ENCODE measurements at regions not wholly inside any gene's neighbourhood (a gene's known extent, or its start where the extent isn't known, plus 50 kb on each side); places are given as distances from the start of the nearest gene placed in this dataset.

DNA sequence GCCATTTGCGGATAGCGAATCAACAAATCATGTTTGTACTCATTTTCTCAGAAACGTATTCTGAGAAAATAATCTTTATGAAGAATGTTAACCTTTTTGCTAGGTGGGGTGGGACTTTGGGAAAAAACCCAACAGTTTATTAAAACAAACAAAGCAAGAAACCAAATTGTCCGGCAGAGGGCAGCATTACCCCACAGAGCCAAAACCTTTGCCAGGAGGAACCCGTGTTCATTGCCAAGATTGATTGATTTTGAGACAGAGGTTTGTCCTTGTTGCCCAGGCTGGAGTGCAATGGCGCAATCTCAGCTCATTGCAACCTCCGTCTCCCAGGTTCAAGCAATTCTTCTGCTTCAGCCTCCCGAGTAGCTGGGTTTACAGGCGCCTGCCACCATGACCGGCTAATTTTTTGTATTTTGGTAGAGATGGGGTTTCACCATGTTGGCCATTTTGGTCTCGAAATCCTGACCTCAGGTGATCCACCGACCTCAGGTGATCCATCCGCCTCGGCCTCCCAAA lies 70.8 kb upstream of the RHOU start:
- Histone ChIP-seq H3K27ac (ENCODE audit: low read depth in 1 of 2, low read length in 2 of 2) (no peak overlapping the region), H3K36me3 (ENCODE audit: insufficient read depth, low read length) (no peaks in the 10 kb centered on the region), H3K9me3 (ENCODE audit: control insufficient read depth in 1 of 2, insufficient read depth in 1 of 2, low read length in 2 of 2) (no peaks in the 10 kb centered on the region), H3K4me1 (ENCODE audit: insufficient read depth, low read length) (peaks cover 5% of the 10 kb centered on the region), H3K27me3 (ENCODE audit: control insufficient read depth in 1 of 2, insufficient read depth in 2 of 2, low read length in 2 of 2) (no peaks in the 10 kb centered on the region), H3K4me3 (ENCODE audit: low read length) (no peak overlapping the region)
- ChIA-PET POLR2A (interaction anchor here (2.1 kb wide), 1 partner anchor 590 kb away, joined by 11 read pairs; no protein-coding TSS in a partner anchor), CTCF (interaction anchor here (0.8 to 2.8 kb wide), 8 partner anchors 9 to 894 kb away, joined by 3 to 22 read pairs (median 4); partner anchors contain the start of gene ABCB10)
- Mint-ChIP-seq H3K36me3 (ENCODE audit: low read depth) (no peaks in the 10 kb centered on the region), H3K9me3 (no peaks in the 10 kb centered on the region), H3K27ac (no peak overlapping the region), H3K4me3 (no peak overlapping the region), H3K27me3 (peaks cover 3% of the 10 kb centered on the region), H3K4me1 (ENCODE audit: low read depth) (no peaks in the 10 kb centered on the region)
- TF ChIP-seq, protein P1, sequence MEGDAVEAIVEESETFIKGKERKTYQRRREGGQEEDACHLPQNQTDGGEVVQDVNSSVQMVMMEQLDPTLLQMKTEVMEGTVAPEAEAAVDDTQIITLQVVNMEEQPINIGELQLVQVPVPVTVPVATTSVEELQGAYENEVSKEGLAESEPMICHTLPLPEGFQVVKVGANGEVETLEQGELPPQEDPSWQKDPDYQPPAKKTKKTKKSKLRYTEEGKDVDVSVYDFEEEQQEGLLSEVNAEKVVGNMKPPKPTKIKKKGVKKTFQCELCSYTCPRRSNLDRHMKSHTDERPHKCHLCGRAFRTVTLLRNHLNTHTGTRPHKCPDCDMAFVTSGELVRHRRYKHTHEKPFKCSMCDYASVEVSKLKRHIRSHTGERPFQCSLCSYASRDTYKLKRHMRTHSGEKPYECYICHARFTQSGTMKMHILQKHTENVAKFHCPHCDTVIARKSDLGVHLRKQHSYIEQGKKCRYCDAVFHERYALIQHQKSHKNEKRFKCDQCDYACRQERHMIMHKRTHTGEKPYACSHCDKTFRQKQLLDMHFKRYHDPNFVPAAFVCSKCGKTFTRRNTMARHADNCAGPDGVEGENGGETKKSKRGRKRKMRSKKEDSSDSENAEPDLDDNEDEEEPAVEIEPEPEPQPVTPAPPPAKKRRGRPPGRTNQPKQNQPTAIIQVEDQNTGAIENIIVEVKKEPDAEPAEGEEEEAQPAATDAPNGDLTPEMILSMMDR (IDR thresholded peaks at IDR 0.05) = peak; percentile 91
- intact Hi-C loops (cut with DNase I, micrococcal nuclease) = loop anchor here (1.0 to 10.0 kb wide), 6 partner anchors 563 to 1650 kb away; no protein-coding TSS in a partner anchor
- ATAC-seq (ENCODE audit: poor library complexity) (no peak), DNase-seq (peak; percentile 65 to 87 (median 77))

DNA sequence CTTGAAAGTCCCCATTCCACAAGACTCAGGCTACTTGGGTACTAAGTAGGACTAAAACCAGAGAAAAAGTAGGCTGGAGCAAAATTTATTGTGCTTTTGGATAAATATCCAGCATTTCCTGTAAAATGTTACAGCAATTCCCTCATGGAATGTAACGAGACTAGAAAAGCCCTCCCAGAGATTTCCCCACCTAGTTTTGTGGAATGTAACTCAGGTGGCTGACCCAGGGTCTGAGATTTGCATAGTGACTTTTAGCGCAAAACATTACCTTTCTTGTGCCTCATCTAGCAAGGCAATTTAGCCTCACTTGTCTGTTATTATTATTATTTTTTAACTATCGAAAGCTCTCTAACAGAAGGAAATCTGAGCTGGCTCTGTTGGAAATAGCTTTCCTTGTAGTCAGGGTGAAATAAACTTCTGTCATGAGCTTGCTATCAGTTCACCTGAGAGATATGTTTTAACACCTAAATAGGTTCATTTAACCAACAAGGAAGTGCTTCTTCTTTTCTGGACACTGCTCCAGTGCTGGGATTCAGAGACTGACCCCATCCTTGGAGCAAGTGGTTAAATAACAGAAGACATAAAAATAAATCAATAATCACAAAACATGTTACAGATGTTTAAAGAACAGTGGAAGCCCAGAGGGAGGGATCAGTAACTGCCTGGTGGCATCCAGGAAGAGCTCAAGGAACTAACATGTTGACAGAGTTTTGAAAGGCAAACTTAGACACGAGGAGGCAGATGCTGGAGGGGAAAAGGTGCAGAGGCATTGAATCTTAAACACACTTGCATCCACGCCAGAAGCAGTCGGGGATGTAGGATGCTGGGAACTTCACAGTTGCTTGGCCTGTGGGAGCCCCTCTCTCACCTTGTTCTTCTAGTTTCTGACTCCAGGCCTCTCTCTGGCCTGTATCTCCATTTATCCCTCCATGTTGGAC lies 68.3 kb upstream of the RHOU start:
- Mint-ChIP-seq H3K36me3 (ENCODE audit: low read depth) (no peaks in the 10 kb centered on the region), H3K27ac (no peak overlapping the region), H3K27me3 (peaks cover 3% of the 10 kb centered on the region), H3K4me1 (ENCODE audit: low read depth) (no peaks in the 10 kb centered on the region), H3K4me3 (no peak overlapping the region), H3K9me3 (no peaks in the 10 kb centered on the region)
- intact Hi-C loops (cut with DNase I, micrococcal nuclease) = loop anchor here (1.0 to 10.0 kb wide), 4 partner anchors 818 to 1648 kb away; no protein-coding TSS in a partner anchor
- no peaks in the 10 kb centered on the region for H3K36me3 ChIP-seq (ENCODE audit: insufficient read depth, low read length)
- no peaks in the 10 kb centered on the region for H3K27me3 ChIP-seq (ENCODE audit: control insufficient read depth in 1 of 2, insufficient read depth in 2 of 2, low read length in 2 of 2)
- H3K27ac ChIP-seq (ENCODE audit: low read depth in 1 of 2, low read length in 2 of 2) = no peak overlapping the region
- DNase-seq (no peak), ATAC-seq (ENCODE audit: poor library complexity) (no peak)
- H3K4me3 ChIP-seq (ENCODE audit: low read length) = no peak overlapping the region
- CTCF ChIA-PET = interaction anchor here (1.5 kb wide), 1 partner anchor 588 kb away, joined by 3 read pairs; no protein-coding TSS in a partner anchor
- TF ChIP-seq, protein P1 (IDR thresholded peaks at IDR 0.05) = no peak
- H3K4me1 ChIP-seq (ENCODE audit: insufficient read depth, low read length) = peaks cover 5% of the 10 kb centered on the region
- POLR2A ChIA-PET = no interaction called here
- H3K9me3 ChIP-seq (ENCODE audit: control insufficient read depth in 1 of 2, insufficient read depth in 1 of 2, low read length in 2 of 2) = no peaks in the 10 kb centered on the region

DNA sequence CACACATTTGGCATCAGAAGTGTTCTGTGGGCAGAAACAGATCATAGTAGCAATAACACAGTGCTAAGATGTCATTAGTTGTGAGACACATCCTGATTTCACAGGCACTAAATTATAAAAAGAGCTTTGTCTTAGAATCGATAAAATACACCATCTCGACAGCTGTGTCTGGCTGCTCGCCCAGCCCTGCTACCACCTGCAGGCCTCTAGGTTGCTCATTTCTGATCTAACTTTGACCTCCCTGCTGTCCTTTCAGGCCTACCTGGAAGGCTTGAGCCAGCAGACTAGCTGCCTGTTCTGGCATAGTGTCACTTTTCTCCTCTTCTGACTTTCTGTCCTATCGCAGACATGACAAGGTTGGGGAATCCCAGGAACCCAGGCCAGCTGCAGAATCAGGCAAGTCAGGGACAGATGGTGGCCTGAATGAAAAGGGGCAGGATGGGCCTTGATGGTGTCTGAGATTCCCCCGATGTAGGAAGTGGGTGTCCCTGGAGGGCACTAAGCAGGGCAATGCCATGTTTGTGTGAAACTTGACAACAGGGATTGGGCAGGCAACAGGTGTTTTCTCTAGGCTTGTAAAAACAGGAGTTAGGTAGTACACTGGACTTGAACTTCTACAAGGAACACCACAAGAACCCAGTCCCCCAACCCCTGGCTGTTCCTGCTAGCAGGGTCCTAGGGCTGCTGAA lies 66.6 kb upstream of the RHOU start:
- Mint-ChIP-seq H3K4me1 (ENCODE audit: low read depth) (no peaks in the 10 kb centered on the region), H3K27me3 (no peaks in the 10 kb centered on the region), H3K9me3 (no peaks in the 10 kb centered on the region), H3K27ac (no peak overlapping the region), H3K4me3 (no peak overlapping the region), H3K36me3 (ENCODE audit: low read depth) (no peaks in the 10 kb centered on the region)
- Histone ChIP-seq H3K27ac (ENCODE audit: low read depth in 1 of 2, low read length in 2 of 2) (no peak overlapping the region), H3K27me3 (ENCODE audit: control insufficient read depth in 1 of 2, insufficient read depth in 2 of 2, low read length in 2 of 2) (no peaks in the 10 kb centered on the region), H3K4me1 (ENCODE audit: insufficient read depth, low read length) (peaks cover 5% of the 10 kb centered on the region), H3K4me3 (ENCODE audit: low read length) (no peak overlapping the region), H3K9me3 (ENCODE audit: control insufficient read depth in 1 of 2, insufficient read depth in 1 of 2, low read length in 2 of 2) (no peaks in the 10 kb centered on the region), H3K36me3 (ENCODE audit: insufficient read depth, low read length) (no peaks in the 10 kb centered on the region)
- intact Hi-C loops (cut with DNase I, micrococcal nuclease) = loop anchor here (10.0 kb wide), 3 partner anchors 816 to 1646 kb away; no protein-coding TSS in a partner anchor
- ATAC-seq (ENCODE audit: poor library complexity) (no peak), DNase-seq (no peak)
- POLR2A ChIA-PET = interaction anchor here (1.0 kb wide), 1 partner anchor 585 kb away, joined by 4 read pairs; no protein-coding TSS in a partner anchor
- CTCF ChIA-PET = interaction anchor here (1.1 to 1.5 kb wide), 3 partner anchors 559 to 586 kb away, joined by 3 to 6 read pairs (median 3); no protein-coding TSS in a partner anchor
- TF ChIP-seq, protein P1 (IDR thresholded peaks at IDR 0.05) = no peak

Measured in CD4-positive, alpha-beta T cell (primary cell).